ENCODE measurements at regions not wholly inside any gene's neighbourhood (a gene's known extent, or its start where the extent isn't known, plus 50 kb on each side); places are given as distances from the start of the nearest gene placed in this dataset.

DNA sequence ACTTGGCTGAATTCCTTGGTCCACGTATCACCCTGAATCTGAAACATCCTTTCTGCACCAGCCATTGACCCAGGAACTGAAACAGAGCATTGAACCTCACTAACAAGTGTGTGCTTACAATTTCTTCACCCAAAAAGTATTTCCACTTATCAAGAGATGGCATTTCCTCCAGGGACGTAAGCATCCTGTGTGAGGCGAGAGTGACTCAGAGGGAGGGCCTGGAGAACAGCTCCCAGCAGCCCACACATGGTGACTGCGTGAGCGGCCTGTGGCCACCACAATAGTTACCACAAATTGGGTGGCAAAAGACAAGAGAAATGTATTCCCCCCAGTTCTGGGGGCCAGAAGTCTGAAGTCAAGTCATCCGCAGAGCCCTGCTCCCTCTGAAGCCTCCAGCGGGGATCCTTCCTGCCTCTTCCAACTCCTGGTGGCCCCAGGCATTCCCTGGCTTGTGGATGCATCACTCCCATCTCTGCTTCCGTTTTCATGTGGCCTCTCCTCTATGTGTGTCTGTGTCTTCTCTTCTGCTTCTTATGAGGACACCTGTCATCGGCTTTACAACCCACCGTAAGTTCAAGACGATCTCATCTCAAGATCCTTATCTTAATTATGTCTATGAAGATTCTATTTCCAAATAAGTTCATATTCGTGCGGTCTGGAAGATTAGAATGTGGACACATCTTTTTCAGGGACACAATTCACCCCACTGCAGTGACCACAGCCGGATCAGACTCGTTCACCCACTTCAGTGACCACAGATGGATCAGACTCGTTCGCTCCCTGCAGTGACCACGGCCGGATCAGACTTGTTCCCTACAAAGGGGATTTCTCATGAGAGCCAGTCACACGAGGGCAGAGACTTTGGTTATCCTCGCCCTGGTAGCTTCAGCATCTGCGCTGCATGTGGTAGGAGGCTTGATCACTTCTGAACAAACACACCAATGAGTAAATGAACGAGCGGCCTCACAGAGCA, 122.6 kb upstream of the FOXF1 start:
- TF ChIP-seq, protein P1, sequence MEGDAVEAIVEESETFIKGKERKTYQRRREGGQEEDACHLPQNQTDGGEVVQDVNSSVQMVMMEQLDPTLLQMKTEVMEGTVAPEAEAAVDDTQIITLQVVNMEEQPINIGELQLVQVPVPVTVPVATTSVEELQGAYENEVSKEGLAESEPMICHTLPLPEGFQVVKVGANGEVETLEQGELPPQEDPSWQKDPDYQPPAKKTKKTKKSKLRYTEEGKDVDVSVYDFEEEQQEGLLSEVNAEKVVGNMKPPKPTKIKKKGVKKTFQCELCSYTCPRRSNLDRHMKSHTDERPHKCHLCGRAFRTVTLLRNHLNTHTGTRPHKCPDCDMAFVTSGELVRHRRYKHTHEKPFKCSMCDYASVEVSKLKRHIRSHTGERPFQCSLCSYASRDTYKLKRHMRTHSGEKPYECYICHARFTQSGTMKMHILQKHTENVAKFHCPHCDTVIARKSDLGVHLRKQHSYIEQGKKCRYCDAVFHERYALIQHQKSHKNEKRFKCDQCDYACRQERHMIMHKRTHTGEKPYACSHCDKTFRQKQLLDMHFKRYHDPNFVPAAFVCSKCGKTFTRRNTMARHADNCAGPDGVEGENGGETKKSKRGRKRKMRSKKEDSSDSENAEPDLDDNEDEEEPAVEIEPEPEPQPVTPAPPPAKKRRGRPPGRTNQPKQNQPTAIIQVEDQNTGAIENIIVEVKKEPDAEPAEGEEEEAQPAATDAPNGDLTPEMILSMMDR (IDR thresholded peaks at IDR 0.05; ENCODE audit: insufficient read depth, low read depth, low read length), result no peak
- TF ChIP-seq EZH2 (IDR thresholded peaks at IDR 0.05; ENCODE audit: insufficient read depth, low read length), result no peak

Measured in astrocyte (in vitro differentiated cells and primary cell).